ENCODE measurements at regions not wholly inside any gene's neighbourhood (a gene's known extent, or its start where the extent isn't known, plus 50 kb on each side); places are given as distances from the start of the nearest gene placed in this dataset.

DNA sequence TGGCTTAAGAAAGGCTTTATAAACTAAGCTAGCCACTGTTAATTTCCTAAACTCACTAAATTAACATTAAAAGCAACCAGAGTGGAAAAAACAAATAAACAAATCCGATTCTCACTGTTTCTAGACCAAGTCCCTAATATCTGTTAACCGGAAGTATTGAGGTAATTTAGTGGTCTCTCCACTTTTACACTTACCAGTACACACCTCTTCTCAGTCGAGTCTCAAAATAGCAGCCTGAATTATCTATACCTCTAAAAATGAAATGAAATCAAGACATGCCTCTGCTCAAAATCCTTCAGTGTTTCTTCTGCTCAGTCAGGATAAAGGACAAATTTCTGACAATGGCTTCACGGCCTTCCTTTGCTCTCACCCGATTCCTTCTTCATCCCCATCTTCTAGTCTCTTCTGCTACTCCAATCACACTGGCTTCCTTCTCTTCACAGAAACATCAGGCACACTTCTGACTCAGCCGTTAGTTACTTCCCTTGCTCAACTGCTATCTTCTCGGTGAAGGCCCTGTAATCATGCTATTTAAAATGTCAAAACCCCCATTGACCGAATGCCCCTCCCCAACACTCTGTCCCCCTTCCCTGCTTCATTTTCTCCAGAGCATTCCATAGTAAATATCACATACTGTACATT is 161.3 kb downstream of the KITLG start:
- peak overlapping the region; percentile 40; the same call in 1 of the 2 replicates for H3K56ac ChIP-seq (ENCODE audit: extremely low read depth, insufficient read depth, low read length)
- H2BK20ac ChIP-seq (ENCODE audit: low read depth, low read length): peak overlapping the region; percentile 89; the same call in 1 of the 2 replicates
- peak overlapping the region; percentile 86 for H2BK5ac ChIP-seq (ENCODE audit: low read depth, low read length, poor library complexity, severe bottlenecking)
- H3K14ac ChIP-seq (replicated peaks; ENCODE audit: low read depth, low read length): peak overlapping the region; percentile 83
- 0 out of 2 replicates have a peak overlapping the region, but pooled peaks have one; percentile 28 for H4K91ac ChIP-seq (ENCODE audit: insufficient read depth, low read depth, low read length)
- TF ChIP-seq CEBPB (IDR thresholded peaks at IDR 0.05; ENCODE audit: low read depth, low read length) (peak; percentile 85), RAD21 (IDR thresholded peaks at IDR 0.05; ENCODE audit: low read length) (no peak)
- H3K4me1 ChIP-seq (ENCODE audit: control insufficient read depth, insufficient read depth, low read length): peaks cover 11% of the 10 kb centered on the region
- H3K4ac ChIP-seq (ENCODE audit: low read depth, low read length): peak overlapping the region; percentile 67; the same call in 1 of the 2 replicates
- peak overlapping the region; percentile 57; the same call in 1 of the 2 replicates for H4K5ac ChIP-seq (ENCODE audit: low read depth, low read length)
- no peak overlapping the region for H3K27ac ChIP-seq (ENCODE audit: insufficient read depth, low read length)
- H2BK120ac ChIP-seq (ENCODE audit: low read depth, low read length): peak overlapping the region; percentile 73; the same call in 1 of the 2 replicates
- peaks cover 11% of the 10 kb centered on the region for H3K9me1 ChIP-seq (ENCODE audit: insufficient read depth, low read length)
- dilution Hi-C loops (cut with HindIII; ENCODE audit: low sequenced_read_pairs, unreplicated experiment) (no loop called here), intact Hi-C loops (cut with micrococcal nuclease) (loop anchor here (2.0 kb wide), 1 partner anchor 34 kb away; no protein-coding TSS in a partner anchor), in situ Hi-C loops (cut with MboI; ENCODE audit: low sequenced_read_pairs) (no loop called here)
- no peak overlapping the region for H2AK9ac ChIP-seq (replicated peaks; ENCODE audit: low read depth, low read length, poor library complexity)
- ATAC-seq (ENCODE audit: low read depth): peak; percentile 71
- H3K79me1 ChIP-seq (ENCODE audit: low read depth in 1 of 2, low read length in 2 of 2): peaks cover 3 to 8% of the 10 kb centered on the region in 2 experiments
- peak overlapping the region in 1 of 2 experiments; percentile 62; a peak in 3 of 4 replicates for H4K8ac ChIP-seq (ENCODE audit: low read depth in 2 of 2, low read length in 2 of 2)
- no peaks in the 10 kb centered on the region for H3K9me3 ChIP-seq (ENCODE audit: control insufficient read depth, insufficient read depth, low read length)
- no peak overlapping the region; the same call in 1 of the 2 replicates for H3K23ac ChIP-seq (ENCODE audit: low read depth, low read length)
- peak overlapping the region; percentile 53 for H2AFZ ChIP-seq (replicated peaks; ENCODE audit: low read length, poor library complexity)
- 78% methylated on average over 2 of the region's 8 CpGs; no CpG with 5 or more reads in 1 of the 2 experiments for WGBS, 2 experiments (ENCODE audit: extremely low coverage in 2 of 2, insufficient read length in 1 of 2)
- no peak overlapping the region for H2AK5ac ChIP-seq (ENCODE audit: low read depth, low read length)
- BruUV-seq (replicated peaks): no TSS peak
- CTCF ChIA-PET: no interaction called here
- peak overlapping the region; percentile 27; the same call in 1 of the 2 replicates for H3K4me3 ChIP-seq (ENCODE audit: insufficient read depth, low read depth, low read length)
- POLR2A ChIA-PET (ENCODE audit: unreplicated experiment): no interaction called here
- no peaks in the 10 kb centered on the region for H3K36me3 ChIP-seq (ENCODE audit: control insufficient read depth, insufficient read depth, low read length)
- no peaks in the 10 kb centered on the region for H4K20me1 ChIP-seq (ENCODE audit: insufficient read depth, low read length)
- peak overlapping the region; percentile 27; the same call in 1 of the 2 replicates for H3K9ac ChIP-seq (ENCODE audit: low read depth, low read length)
- peak overlapping the region; percentile 77; the same call in 1 of the 2 replicates for H3K4me2 ChIP-seq (ENCODE audit: low read depth, low read length)
- peak overlapping the region; percentile 59; the same call in 2 of the 3 replicates for H2BK15ac ChIP-seq (ENCODE audit: low read depth, low read length)
- H3K27me3 ChIP-seq (ENCODE audit: control insufficient read depth, insufficient read depth, low read length): no peaks in the 10 kb centered on the region
- H3K18ac ChIP-seq (ENCODE audit: low read depth, low read length): peak overlapping the region; percentile 58; the same call in 1 of the 2 replicates
- peak; percentile 73 for DNase-seq

Measured in IMR-90 (cell line).